HG03066 (cell line): ENCODE measurements at regions not wholly inside any gene's neighbourhood (a gene's known extent, or its start where the extent isn't known, plus 50 kb on each side); places are given as distances from the start of the nearest gene placed in this dataset.
"Not testable (repeated sequence)": the region's sequence is repeated elsewhere in the genome, so short reads cannot be mapped to it uniquely, and the experiment has no call there.

Experiments used
- ATAC-seq: cut with Tn5 transposase; IDR thresholded peaks from one replicate; pipeline ENCODE4 v1.9.1; 2021; ENCODE audit warnings: low read depth; ENCODE audit not compliant: unreplicated experiment

GRCh38 chr5:152456815-152457443 is 51.9 kb upstream of the NMUR2 start:
- peak; percentile 57 for ATAC-seq

GRCh38 chr5:152462021-152462721 is 57.1 kb upstream of the NMUR2 start:
- ATAC-seq: peak; percentile 93

GRCh38 chr5:152464048-152464447 is 59.0 kb upstream of the NMUR2 start:
- no peak for ATAC-seq

GRCh38 chr5:152465140-152465539 is 60.1 kb upstream of the NMUR2 start:
- no peak for ATAC-seq

DNA sequence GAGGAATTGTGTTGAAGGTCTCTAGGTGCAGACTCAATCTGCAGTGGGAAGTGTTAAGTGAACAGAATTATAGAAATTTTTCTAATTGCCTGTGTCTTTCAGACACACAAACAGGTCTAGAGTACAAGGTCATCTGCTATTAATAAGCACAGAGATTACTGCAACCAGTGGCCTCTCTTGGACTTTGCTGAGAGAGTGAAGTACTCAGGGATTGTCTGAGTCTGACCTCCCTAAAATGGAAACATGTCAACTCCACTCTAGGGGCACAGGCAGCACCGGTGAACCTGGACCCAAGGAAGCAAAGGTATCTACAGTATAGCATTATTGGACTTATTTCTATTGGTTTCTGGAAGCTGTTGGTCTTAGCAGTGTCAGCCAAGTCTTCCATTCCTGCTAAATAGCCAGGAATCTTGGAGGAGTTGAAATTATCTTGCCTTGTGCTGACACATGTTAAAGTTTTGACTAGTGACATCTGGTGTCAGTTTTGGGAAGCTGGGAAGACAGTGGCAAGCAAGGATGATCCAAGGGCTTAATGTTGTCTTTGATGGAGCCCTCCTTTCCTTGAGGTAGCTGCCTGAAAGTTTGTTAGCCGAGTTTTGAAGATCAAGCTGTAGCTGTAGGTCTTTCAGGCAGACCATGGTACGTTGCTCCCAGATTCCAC is 61.1 kb upstream of the NMUR2 start:
- no peak for ATAC-seq

DNA sequence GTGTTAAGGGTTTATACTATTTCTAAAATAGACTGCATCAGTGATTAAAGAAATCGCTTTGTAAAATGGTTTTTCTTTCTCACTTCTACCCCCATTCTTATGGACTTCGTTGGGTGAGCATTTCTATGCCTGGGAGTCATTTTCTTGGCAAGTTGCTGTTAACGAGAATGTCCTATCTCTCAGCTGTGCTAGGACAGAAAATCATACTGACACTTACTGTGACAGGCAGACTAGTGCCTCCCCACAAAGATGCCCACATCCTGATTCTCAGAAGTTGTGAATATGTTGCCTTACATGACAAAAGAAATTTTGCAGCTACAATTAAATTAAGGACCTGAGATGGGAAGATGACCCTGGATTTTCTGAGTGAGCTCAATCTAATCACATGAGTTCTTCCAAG is 65.1 kb upstream of the NMUR2 start:
- no peak for ATAC-seq

DNA sequence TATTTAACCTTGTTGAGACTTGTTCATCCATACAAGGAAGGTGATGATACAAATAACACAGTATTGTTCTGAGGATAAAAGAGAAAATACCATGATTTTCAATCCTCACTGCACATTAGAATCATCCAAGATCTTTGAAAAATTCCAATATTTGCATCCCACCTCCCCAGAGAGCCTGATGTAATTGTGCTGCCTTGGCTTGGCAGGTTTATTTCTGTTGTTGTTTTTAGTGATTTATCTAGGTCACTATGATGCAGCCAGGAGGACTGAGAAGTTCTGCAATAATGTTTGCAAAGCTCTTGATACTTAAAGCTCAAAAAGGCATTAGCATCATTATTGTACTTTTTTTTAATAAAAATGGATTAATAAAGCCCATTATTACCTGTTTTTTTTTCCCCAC is 67.0 kb upstream of the NMUR2 start:
- ATAC-seq: no peak

DNA sequence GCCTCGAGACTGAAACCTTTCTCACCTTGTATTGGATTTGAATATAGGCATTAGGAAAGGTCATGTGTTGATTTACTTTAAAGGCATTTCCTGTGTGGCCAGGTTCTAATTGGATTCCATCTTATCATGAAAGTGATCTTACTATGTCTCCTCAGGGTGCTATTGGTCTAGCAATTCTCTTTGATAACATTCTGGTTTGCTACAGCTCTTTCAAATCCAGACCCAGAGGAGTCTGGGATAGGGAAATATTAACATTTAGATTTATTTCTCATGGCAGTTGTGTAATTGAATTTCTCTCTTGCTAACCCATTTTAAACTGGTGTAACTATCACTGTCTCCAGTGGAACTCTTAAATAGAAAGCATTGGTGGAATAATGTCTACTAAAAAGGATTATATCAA is 69.9 kb upstream of the NMUR2 start:
- no peak for ATAC-seq

- ATAC-seq: no peak
Measured at GRCh38 chr5:152477536-152477935, 72.5 kb upstream of the NMUR2 start.

DNA sequence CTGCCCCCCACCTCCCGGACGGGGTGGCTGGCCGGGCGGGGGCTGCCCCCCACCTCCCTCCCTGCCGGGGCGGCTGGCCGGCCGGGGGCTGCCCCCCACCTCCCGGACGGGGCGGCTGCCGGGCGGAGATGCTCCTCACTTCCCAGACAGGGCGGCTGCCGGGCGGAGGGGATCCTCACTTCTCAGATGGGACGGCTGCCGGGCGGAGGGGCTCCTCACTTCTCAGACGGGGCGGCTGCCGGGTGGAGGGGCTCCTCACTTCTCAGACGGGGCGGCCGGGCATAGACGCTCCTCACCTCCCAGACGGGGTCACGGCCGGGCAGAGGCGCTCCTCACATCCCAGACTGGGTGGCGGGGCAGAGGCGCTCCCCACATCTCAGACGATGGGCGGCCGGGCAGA is 74.8 kb upstream of the NMUR2 start:
- ATAC-seq: not testable (repeated sequence)

DNA sequence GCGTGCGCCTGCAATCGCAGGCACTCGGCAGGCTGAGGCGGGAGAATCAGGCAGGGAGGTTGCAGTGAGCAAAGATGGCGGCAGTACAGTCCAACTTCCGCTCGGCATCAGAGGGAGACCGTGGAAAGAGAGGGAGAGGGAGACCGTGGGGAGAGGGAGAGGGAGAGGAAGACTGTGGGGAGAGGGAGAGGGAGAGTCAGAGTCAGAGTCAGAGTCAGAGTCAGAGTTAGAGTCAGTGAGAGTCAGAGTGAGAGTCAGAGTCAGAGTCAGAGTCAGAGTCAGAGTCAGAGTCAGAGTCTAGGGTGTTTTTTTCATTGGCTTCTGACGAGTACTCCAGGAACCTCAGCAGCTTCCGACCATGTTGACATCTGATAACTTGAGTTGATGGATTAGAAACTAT is 75.6 kb upstream of the NMUR2 start:
- not testable (repeated sequence) for ATAC-seq

DNA sequence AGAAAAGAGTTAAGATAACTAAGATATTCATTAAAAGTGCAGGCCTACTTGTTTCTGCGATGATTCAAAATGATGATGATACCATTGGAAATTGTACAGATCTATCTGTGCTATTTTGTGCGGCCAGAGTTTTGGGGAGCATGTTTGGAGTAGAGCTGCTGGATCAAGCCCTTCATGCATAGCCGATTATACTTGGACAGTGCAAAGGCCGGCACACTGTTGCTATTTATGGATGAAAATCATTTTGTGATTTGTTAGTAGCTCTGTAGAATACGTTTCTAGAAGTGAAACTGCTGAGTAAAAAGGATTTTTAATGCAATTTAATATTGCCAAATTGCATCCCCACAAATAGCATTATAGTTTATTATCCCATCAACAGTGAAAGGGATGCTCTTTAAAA is 82.1 kb upstream of the NMUR2 start:
- ATAC-seq: no peak

DNA sequence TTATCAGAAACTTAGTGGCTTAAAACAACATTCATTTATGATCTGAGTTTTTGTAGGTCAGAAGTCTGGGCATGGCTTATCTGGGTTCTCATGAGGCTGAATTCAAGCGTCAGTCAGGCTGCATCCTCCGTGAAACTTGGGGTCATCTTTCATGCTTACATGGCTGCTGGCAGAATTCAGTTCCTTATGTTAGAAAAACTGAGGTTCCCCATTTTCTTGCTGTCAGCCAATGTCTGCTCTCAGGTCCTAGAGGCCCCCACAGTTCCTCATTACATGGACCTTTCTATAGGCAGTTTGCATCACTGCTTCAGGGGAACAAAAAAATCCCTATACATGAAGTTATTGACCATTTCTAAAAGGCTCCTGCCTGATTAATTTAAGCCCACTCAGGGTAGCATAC is 83.8 kb upstream of the NMUR2 start:
- no peak for ATAC-seq

GRCh38 chr5:152499814-152500535 is 94.9 kb upstream of the NMUR2 start:
- ATAC-seq: no peak

DNA sequence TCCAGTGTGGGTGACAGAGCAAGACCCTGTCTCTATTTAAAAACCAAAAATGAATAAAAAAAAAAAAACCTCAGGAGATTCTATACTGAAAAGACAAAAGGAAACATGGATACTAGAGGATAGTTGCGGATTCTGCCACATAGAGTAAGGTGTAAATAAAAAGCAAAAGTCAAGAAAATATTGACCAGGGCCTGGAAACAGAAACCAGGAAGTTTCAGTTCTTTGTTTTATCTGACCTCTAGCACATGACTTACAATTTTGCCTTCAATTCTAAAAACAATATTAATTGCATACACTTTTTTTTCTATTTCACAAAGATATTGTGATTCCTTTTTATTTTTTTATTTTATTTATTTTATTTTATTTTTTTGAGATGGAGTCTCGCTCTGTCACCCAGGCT is 96.2 kb upstream of the NMUR2 start:
- no peak for ATAC-seq

- ATAC-seq: no peak
Measured at GRCh38 chr5:152503206-152503605, 98.1 kb upstream of the NMUR2 start.

DNA sequence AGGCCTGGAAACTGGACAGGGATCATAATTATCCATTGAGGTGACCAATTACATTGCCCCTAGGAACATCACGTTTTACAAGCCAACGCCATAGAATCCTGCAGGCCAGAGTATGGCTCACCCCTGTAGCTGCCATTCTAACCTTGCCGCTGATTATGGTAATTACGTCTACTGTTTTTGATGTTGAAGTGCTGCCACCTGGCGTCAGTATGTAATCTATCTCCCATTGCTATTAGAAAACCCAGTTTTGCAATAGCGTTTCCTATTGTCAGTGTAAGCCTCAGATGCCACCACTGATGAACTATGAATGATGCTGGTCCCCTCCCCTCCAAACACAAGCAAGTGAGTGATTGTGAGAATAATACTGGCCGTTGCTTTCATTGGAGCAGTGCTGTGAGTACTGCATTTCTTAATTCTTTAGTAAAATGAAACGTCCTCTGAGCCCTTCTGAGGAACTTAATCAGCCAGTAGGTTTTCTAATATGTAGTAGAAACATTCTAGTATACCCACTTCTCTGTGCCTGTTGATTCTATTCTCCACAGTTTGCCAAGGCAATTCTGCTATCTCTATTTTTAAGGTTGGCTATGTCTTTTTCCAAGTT is 100.5 kb upstream of the NMUR2 start:
- ATAC-seq: peak; percentile 95

DNA sequence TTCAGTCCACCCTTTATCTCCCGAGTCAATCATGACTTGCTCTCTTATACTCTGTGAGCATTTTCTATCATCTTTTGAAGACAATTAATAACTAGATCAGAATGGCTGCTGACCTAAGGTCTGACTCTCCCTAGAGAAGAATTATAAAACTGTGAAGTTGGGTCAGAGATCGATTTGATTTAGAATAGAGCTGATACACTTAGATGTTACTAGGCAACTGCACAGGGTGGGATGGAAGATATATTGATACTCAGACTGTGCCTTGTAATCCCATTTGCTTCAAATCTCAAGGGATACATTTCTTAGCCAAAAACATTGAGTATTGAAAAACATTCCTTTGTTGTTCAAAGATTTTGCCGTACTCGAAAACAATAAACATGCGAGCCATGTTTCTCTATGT is 106.0 kb upstream of the NMUR2 start:
- ATAC-seq: no peak

- no peak for ATAC-seq
Measured at GRCh38 chr5:152511531-152512132, 106.6 kb upstream of the NMUR2 start.

- no peak for ATAC-seq
Measured at GRCh38 chr5:152514827-152515397, 109.8 kb upstream of the NMUR2 start.
